ENCODE measurements at regions not wholly inside any gene's neighbourhood (a gene's known extent, or its start where the extent isn't known, plus 50 kb on each side); places are given as distances from the start of the nearest gene placed in this dataset.

GRCh38 chr11:104727095-104727494 lies 171.2 kb downstream of the CASP12 start:
- TF ChIP-seq POLR2A (IDR thresholded peaks at IDR 0.05; ENCODE audit: low read depth, low read length): no peak
- TF ChIP-seq CEBPB (IDR thresholded peaks at IDR 0.05; ENCODE audit: low read depth, low read length): no peak
- no peak for TF ChIP-seq CTCF (conservative IDR thresholded peaks at IDR 0.05; ENCODE audit: low read depth, low read length)
- TF ChIP-seq USF2 (IDR thresholded peaks at IDR 0.05; ENCODE audit: low read depth, low read length): no peak
- TF ChIP-seq RFX5 (IDR thresholded peaks at IDR 0.05; ENCODE audit: low read depth, low read length): no peak
- no peak for TF ChIP-seq MAZ (IDR thresholded peaks at IDR 0.05; ENCODE audit: borderline replicate concordance, low read depth, low read length)
- no peak for TF ChIP-seq RCOR1 (IDR thresholded peaks at IDR 0.05; ENCODE audit: insufficient replicate concordance, low read length)
- no peak for TF ChIP-seq SMC3 (IDR thresholded peaks at IDR 0.05; ENCODE audit: low read depth, low read length)
- no peak for TF ChIP-seq RAD21 (IDR thresholded peaks at IDR 0.05; ENCODE audit: low read length)
- no peak for TF ChIP-seq NFE2L2 (IDR thresholded peaks at IDR 0.05; ENCODE audit: low read depth, low read length)

All from IMR-90 (cell line).